GM23338 (cell line): ENCODE measurements at regions not wholly inside any gene's neighbourhood (a gene's known extent, or its start where the extent isn't known, plus 50 kb on each side); places are given as distances from the start of the nearest gene placed in this dataset.

Experiments used
- ATAC-seq: fragments of 200-7000 bp; cut with Tn5 transposase; 3 replicates; pipeline ENCODE4 v1.9.1; 2020
- DNase-seq: peaks from one replicate; pipeline ENCODE4 v3.0.0-alpha.2; 2015; ENCODE audit warnings: low spot score
- H2AFZ ChIP-seq: fragments of 200-600 bp; sonication (generic); 2 replicates; pipeline ENCODE4 v1.8.0; 2016; ENCODE audit warnings: antibody characterized with exemption, mild to moderate bottlenecking, moderate library complexity
- H3F3A ChIP-seq: fragments of 200-600 bp; sonication (generic); replicated peaks from 2 replicates; pipeline ENCODE4 v1.8.0; 2017; ENCODE audit warnings: antibody characterized with exemption, mixed run types, low read depth
- H3K27ac ChIP-seq: fragments of 200-600 bp; sonication (generic); 2 replicates; pipeline ENCODE4 v1.6.1; 2016; ENCODE audit warnings: low read depth
- H3K27me3 ChIP-seq: fragments of 200-600 bp; sonication (generic); 2 replicates; pipeline ENCODE4 v1.8.0; 2016; ENCODE audit warnings: mild to moderate bottlenecking, mixed run types, moderate library complexity; ENCODE audit not compliant: insufficient read depth
- H3K36me3 ChIP-seq: fragments of 200-600 bp; sonication (generic); 2 replicates; pipeline ENCODE4 v1.8.0; 2016; ENCODE audit warnings: mild to moderate bottlenecking; ENCODE audit not compliant: insufficient read depth
- H3K4me1 ChIP-seq: fragments of 200-600 bp; sonication (generic); 2 replicates; pipeline ENCODE4 v1.8.0; 2016; ENCODE audit warnings: mild to moderate bottlenecking, moderate library complexity; ENCODE audit not compliant: insufficient read depth
- H3K4me2 ChIP-seq: fragments of 200-600 bp; sonication (generic); 2 replicates; pipeline ENCODE4 v1.7.1; 2017; ENCODE audit warnings: mixed run types
- H3K4me3 ChIP-seq: fragments of 200-600 bp; sonication (generic); 2 replicates; pipeline ENCODE4 v1.6.1; 2016; ENCODE audit warnings: mixed run types
- H3K79me2 ChIP-seq: fragments of 200-600 bp; sonication (generic); replicated peaks from 2 replicates; pipeline ENCODE4 v1.8.0; 2017; ENCODE audit warnings: mild to moderate bottlenecking; ENCODE audit not compliant: insufficient read depth
- H3K9me2 ChIP-seq: fragments of 200-600 bp; sonication (generic); 2 replicates; pipeline ENCODE4 v1.8.0; 2017; ENCODE audit not compliant: insufficient read depth
- H4K20me1 ChIP-seq: fragments of 200-600 bp; sonication (generic); replicated peaks from 2 replicates; pipeline ENCODE4 v1.8.0; 2017; ENCODE audit warnings: mild to moderate bottlenecking; ENCODE audit not compliant: insufficient read depth
- H3K27ac Mint-ChIP-seq: 2 replicates; pipeline ENCODE4 v1.8.0; 2020; ENCODE audit warnings: inconsistent platforms, mild to moderate bottlenecking, moderate library complexity, mixed read lengths
- H3K27me3 Mint-ChIP-seq: 3 replicates; pipeline ENCODE4 v1.8.0; 2022; ENCODE audit warnings: low read depth, mild to moderate bottlenecking, moderate library complexity, mixed read lengths, inconsistent platforms; ENCODE audit not compliant: insufficient read depth, poor library complexity
- H3K36me3 Mint-ChIP-seq: 3 replicates; pipeline ENCODE4 v1.8.0; 2021; ENCODE audit warnings: low read depth, mild to moderate bottlenecking, inconsistent platforms, moderate library complexity, mixed read lengths
- H3K4me1 Mint-ChIP-seq: 3 replicates; pipeline ENCODE4 v1.8.0; 2020; ENCODE audit warnings: mild to moderate bottlenecking, inconsistent platforms, mixed read lengths
- H3K4me3 Mint-ChIP-seq: 3 replicates; pipeline ENCODE4 v1.8.0; 2021; ENCODE audit warnings: moderate library complexity, mild to moderate bottlenecking, inconsistent platforms, mixed read lengths
- H3K9me3 Mint-ChIP-seq: 3 replicates; pipeline ENCODE4 v1.8.0; 2020; ENCODE audit warnings: moderate library complexity, mild to moderate bottlenecking, inconsistent platforms, mixed read lengths
- CREB1 ChIP-seq: fragments of 250-450 bp; sonication (Bioruptor Pico); IDR thresholded peaks from 2 replicates; pipeline ENCODE4 v1.5.0; 2020; ENCODE audit warnings: low read depth, mild to moderate bottlenecking, moderate library complexity
- CTCF ChIP-seq, 2 experiments: fragments of 200-600 bp in 1 of 2; sonication (generic) in 1 of 2; conservative IDR thresholded peaks; 2 replicates each; pipeline versions ENCODE4 v1.5.1 to v1.6.1; 2016 to 2017; ENCODE audit warnings: antibody characterized with exemption in 2 of 2, low read depth in 2 of 2, mild to moderate bottlenecking in 2 of 2, moderate library complexity in 1 of 2
- ETS1 ChIP-seq: IDR thresholded peaks from 2 replicates; pipeline ENCODE4 v1.6.1; 2016; ENCODE audit warnings: antibody characterized with exemption
- EZH2 ChIP-seq: fragments of 200-600 bp; sonication (generic); IDR thresholded peaks from one replicate; pipeline ENCODE4 v1.8.0; 2017; ENCODE audit warnings: antibody characterized with exemption, mild to moderate bottlenecking, low read depth; ENCODE audit not compliant: unreplicated experiment
- EZH2phosphoT487 ChIP-seq: fragments of 200-600 bp; sonication (generic); IDR thresholded peaks from one replicate; pipeline ENCODE4 v1.8.1; 2018; ENCODE audit warnings: antibody characterized with exemption; ENCODE audit not compliant: unreplicated experiment
- JUNB ChIP-seq: IDR thresholded peaks from one replicate; pipeline ENCODE4 v1.6.1; 2016; ENCODE audit warnings: antibody characterized with exemption; ENCODE audit not compliant: unreplicated experiment
- NANOG ChIP-seq: IDR thresholded peaks from 2 replicates; pipeline ENCODE4 v1.6.1; 2016; ENCODE audit warnings: antibody characterized with exemption, borderline replicate concordance
- POLR2AphosphoS5 ChIP-seq: IDR thresholded peaks from 2 replicates; pipeline ENCODE4 v1.6.1; 2016; ENCODE audit warnings: antibody characterized with exemption, low read depth
- REST ChIP-seq: IDR thresholded peaks from one replicate; pipeline ENCODE4 v1.6.1; 2018; ENCODE audit warnings: antibody characterized with exemption; ENCODE audit not compliant: unreplicated experiment
- STAT1 ChIP-seq: IDR thresholded peaks from one replicate; pipeline ENCODE4 v1.6.1; 2016; ENCODE audit warnings: antibody characterized with exemption; ENCODE audit not compliant: unreplicated experiment
- ZNF114 ChIP-seq: fragments of 250-450 bp; sonication (Bioruptor Pico); IDR thresholded peaks from 2 replicates; pipeline ENCODE4 v1.5.0; 2020; ENCODE audit warnings: mild to moderate bottlenecking, moderate library complexity
- ZNF331 ChIP-seq: fragments of 250-450 bp; sonication (Bioruptor Pico); IDR thresholded peaks from 2 replicates; pipeline ENCODE4 v1.5.0; 2020; ENCODE audit warnings: low read depth, mild to moderate bottlenecking, moderate library complexity
- ZNF462 ChIP-seq: fragments of 250-450 bp; sonication (Bioruptor Pico); IDR thresholded peaks from 2 replicates; pipeline ENCODE4 v1.5.0; 2020; ENCODE audit warnings: mild to moderate bottlenecking, moderate library complexity

GRCh38 chr5:97550818-97551217 is 367.8 kb upstream of the RIOK2 start:
- H3K4me2 ChIP-seq = no peak overlapping the region
- H3K27me3 ChIP-seq = no peaks in the 10 kb centered on the region
- no peaks in the 10 kb centered on the region for H3K9me2 ChIP-seq
- H3K36me3 Mint-ChIP-seq = no peaks in the 10 kb centered on the region
- H2AFZ ChIP-seq = no peak overlapping the region
- no peak for DNase-seq
- ATAC-seq = peak; percentile 34; the same call in 1 of the 3 replicates
- peaks cover 5% of the 10 kb centered on the region; the same call in 1 of the 3 replicates for H3K9me3 Mint-ChIP-seq
- no peaks in the 10 kb centered on the region for H3K79me2 ChIP-seq
- H4K20me1 ChIP-seq = no peaks in the 10 kb centered on the region
- H3K4me3 Mint-ChIP-seq = no peak overlapping the region
- peaks cover 12% of the 10 kb centered on the region for H3K4me1 ChIP-seq
- H3K36me3 ChIP-seq = no peaks in the 10 kb centered on the region
- no peak overlapping the region for H3K4me3 ChIP-seq
- H3K4me1 Mint-ChIP-seq = peaks cover 25% of the 10 kb centered on the region; the same call in 2 of the 3 replicates
- H3K27me3 Mint-ChIP-seq = no peaks in the 10 kb centered on the region
- H3F3A ChIP-seq = no peaks in the 10 kb centered on the region
- H3K27ac Mint-ChIP-seq = no peak overlapping the region
- TF ChIP-seq ZNF331 (CRISPR knock-in tag) = no peak
- no peak for TF ChIP-seq POLR2AphosphoS5
- TF ChIP-seq CREB1 (CRISPR knock-in tag) = no peak
- no peak for TF ChIP-seq ETS1
- TF ChIP-seq JUNB = no peak
- no peak for TF ChIP-seq EZH2phosphoT487
- no peak for TF ChIP-seq ZNF462 (CRISPR knock-in tag)
- no peak for TF ChIP-seq NANOG
- no peak for TF ChIP-seq CTCF (conservative IDR thresholded peaks at IDR 0.05; ENCODE audit: low read depth in 2 of 2)
- no peak for TF ChIP-seq ZNF114 (CRISPR knock-in tag)
- no peak for TF ChIP-seq EZH2
- TF ChIP-seq REST = no peak
- no peak for TF ChIP-seq STAT1
- H3K27ac ChIP-seq = no peak overlapping the region
